ENCODE measurements at regions not wholly inside any gene's neighbourhood (a gene's known extent, or its start where the extent isn't known, plus 50 kb on each side); places are given as distances from the start of the nearest gene placed in this dataset.

DNA sequence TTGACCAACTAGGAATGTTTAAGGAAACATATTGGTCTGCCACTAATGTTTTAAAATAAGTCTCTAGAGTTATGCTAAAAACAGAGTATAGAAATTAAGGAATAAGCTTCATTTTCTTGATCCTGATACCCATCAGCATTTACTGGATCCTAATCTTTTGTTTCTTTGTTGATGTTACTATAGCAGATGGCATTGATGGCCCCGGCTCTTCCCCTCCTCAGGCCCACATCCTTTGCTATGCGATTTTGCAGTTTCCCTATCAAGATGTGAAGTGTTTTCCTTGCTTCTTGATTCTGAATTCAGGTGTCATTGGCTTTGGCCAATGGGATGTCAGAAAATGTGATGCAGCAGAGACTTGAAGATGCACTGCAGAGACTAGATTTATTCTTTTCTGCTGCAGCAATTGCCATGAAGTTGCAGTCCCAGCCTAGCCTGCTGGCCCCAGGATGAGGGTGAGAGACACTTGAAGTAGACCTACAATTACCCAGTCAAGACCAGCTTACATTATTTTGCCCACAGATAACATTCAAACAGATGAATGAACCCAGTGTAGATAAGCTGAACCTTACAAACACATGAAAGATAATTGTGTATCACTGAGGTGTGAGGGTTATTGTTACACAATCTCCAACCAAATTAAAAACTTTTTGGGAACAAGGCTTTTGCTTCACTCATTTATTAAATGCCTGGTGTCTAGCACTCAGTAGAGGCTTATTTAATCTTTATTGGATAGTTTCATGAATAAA lies 115.2 kb upstream of the ITGA4 start:
- Histone ChIP-seq H3K36me3 (ENCODE audit: control insufficient read depth, insufficient read depth, low read length) (no peaks in the 10 kb centered on the region), H3K4me3 (replicated peaks; ENCODE audit: low read depth, low read length) (no peak overlapping the region), H3K27me3 (replicated peaks; ENCODE audit: control insufficient read depth, insufficient read depth, low read length) (no peaks in the 10 kb centered on the region)
- no peak for DNase-seq (ENCODE audit: extremely low read depth, insufficient read length)
- TF ChIP-seq, protein P1, sequence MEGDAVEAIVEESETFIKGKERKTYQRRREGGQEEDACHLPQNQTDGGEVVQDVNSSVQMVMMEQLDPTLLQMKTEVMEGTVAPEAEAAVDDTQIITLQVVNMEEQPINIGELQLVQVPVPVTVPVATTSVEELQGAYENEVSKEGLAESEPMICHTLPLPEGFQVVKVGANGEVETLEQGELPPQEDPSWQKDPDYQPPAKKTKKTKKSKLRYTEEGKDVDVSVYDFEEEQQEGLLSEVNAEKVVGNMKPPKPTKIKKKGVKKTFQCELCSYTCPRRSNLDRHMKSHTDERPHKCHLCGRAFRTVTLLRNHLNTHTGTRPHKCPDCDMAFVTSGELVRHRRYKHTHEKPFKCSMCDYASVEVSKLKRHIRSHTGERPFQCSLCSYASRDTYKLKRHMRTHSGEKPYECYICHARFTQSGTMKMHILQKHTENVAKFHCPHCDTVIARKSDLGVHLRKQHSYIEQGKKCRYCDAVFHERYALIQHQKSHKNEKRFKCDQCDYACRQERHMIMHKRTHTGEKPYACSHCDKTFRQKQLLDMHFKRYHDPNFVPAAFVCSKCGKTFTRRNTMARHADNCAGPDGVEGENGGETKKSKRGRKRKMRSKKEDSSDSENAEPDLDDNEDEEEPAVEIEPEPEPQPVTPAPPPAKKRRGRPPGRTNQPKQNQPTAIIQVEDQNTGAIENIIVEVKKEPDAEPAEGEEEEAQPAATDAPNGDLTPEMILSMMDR (IDR thresholded peaks at IDR 0.05; ENCODE audit: insufficient read depth, low read length, poor library complexity, severe bottlenecking): no peak

DNA sequence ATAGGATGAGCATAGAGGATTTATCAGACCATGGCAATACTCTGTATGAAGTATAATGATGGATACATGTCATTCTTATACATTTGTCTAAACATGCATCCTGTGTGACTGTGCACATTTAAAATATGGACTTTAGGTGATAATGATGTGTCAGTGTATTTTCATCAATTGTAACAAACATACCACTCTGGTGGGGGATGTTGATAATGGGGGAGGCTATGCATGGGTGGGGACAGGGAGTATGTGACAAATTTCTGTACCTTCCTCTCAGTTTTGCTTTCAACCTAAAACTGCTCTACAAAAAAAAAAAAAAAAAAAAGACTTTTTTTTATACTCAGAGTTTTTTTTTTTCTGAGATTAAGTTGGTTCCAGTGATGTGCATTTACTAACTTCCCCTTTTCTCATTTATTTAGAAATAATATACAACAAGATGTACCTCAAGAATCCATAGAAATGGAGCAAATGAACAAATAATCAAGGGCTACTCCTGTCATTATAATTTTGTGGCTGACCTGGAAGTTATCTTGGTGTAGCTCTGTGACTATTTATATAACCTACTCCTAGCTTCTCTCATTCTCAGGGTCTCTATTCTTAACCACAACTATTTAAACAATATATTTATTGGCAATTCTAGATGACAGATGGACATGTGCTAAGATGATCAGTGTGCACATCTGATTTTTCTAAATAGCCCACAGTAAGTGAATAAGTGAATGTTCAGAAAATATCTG lies 108.9 kb upstream of the ITGA4 start:
- Histone ChIP-seq H3K36me3 (ENCODE audit: control insufficient read depth, insufficient read depth, low read length) (no peaks in the 10 kb centered on the region), H3K4me3 (replicated peaks; ENCODE audit: low read depth, low read length) (no peak overlapping the region), H3K27me3 (replicated peaks; ENCODE audit: control insufficient read depth, insufficient read depth, low read length) (no peaks in the 10 kb centered on the region)
- DNase-seq (ENCODE audit: extremely low read depth, insufficient read length): peak; percentile 40
- TF ChIP-seq, protein P1 (IDR thresholded peaks at IDR 0.05; ENCODE audit: insufficient read depth, low read length, poor library complexity, severe bottlenecking): no peak

DNA sequence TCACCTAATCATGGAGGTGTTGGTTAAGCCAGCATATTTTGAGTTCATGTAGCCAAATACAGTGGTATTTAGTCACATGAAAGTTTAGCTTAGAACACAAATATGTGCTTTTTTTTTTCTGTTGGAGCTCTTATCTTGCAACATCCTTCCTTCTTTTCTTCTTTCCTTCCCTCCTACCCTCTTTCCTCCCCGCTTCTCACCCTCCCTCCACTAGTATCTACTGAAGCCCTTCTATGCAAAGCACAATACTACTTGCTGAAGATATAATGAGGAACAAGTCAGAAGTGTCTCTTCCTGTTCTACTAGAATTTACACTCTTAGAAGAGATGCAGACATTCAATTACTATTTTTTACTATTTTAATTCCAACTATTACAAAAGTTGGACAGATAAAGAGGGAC lies 105.0 kb upstream of the ITGA4 start:
- Histone ChIP-seq H3K27me3 (replicated peaks; ENCODE audit: control insufficient read depth, insufficient read depth, low read length) (no peaks in the 10 kb centered on the region), H3K4me3 (replicated peaks; ENCODE audit: low read depth, low read length) (no peak overlapping the region), H3K36me3 (ENCODE audit: control insufficient read depth, insufficient read depth, low read length) (no peaks in the 10 kb centered on the region)
- no peak for DNase-seq (ENCODE audit: extremely low read depth, insufficient read length)
- TF ChIP-seq, protein P1 (IDR thresholded peaks at IDR 0.05; ENCODE audit: insufficient read depth, low read length, poor library complexity, severe bottlenecking): no peak

DNA sequence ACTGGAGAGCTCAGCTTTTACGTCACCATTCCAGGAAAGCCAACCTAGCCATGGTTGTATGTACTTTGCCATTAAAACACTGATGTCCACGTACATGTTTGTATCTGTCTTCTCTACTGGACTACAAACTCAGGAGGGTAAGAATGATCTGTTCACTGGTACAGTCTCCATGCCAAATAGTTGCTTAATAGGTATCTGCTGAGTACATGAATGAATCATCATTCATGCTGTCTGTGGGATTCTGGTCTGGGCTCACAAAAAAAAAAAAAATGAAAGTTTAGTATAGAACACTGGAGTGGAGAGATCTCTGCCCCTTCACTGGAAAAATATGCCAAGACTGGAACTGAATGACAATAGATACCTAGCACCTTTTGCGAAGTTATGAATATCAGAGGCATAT lies 102.6 kb upstream of the ITGA4 start:
- no peak for DNase-seq (ENCODE audit: extremely low read depth, insufficient read length)
- Histone ChIP-seq H3K4me3 (replicated peaks; ENCODE audit: low read depth, low read length) (no peak overlapping the region), H3K36me3 (ENCODE audit: control insufficient read depth, insufficient read depth, low read length) (no peaks in the 10 kb centered on the region), H3K27me3 (replicated peaks; ENCODE audit: control insufficient read depth, insufficient read depth, low read length) (no peaks in the 10 kb centered on the region)
- TF ChIP-seq, protein P1 (IDR thresholded peaks at IDR 0.05; ENCODE audit: insufficient read depth, low read length, poor library complexity, severe bottlenecking): no peak

DNA sequence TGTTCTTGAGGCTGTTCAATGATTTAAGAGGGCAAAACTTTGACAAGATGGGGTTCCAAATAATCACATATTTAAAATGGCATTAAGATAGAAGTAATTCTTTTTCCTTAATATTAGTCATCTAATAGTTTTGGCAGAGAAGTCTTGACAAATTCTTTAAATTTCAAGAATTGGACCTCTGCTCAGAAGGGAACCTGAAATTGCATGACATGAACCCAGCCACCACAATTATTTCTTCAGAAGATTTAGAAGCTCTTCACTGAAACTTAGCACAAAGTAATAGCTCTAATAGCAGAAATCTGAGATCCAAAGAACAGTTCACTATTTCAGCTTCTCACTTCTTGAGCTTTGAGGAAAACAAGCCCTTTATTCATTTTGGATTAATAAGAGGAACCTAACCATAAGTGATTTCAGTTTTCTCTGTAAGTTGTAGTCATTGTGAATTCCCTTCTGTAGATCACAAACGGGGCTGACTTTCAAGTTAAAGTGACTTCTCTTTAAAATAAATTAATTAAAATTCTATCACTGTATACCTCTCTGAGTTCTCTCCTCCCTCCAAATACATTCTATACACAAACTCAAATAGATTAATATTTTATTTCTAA lies 100.6 kb upstream of the ITGA4 start:
- Histone ChIP-seq H3K27me3 (replicated peaks; ENCODE audit: control insufficient read depth, insufficient read depth, low read length) (no peaks in the 10 kb centered on the region), H3K36me3 (ENCODE audit: control insufficient read depth, insufficient read depth, low read length) (no peaks in the 10 kb centered on the region), H3K4me3 (replicated peaks; ENCODE audit: low read depth, low read length) (no peak overlapping the region)
- DNase-seq (ENCODE audit: extremely low read depth, insufficient read length): no peak
- TF ChIP-seq, protein P1 (IDR thresholded peaks at IDR 0.05; ENCODE audit: insufficient read depth, low read length, poor library complexity, severe bottlenecking): no peak
